Adrenal gland (tissue), 5 donors: ENCODE measurements at regions not wholly inside any gene's neighbourhood (a gene's known extent, or its start where the extent isn't known, plus 50 kb on each side); places are given as distances from the start of the nearest gene placed in this dataset.

Source experiments
- CTCF ChIP-seq, 6 experiments: fragments of 450-650 bp in 4 of 6; fragments of 200-600 bp in 2 of 6; sonication (generic) in 1 of 6; IDR thresholded peaks; 1 replicate in 5 of 6; 2 replicates in 1 of 6; pipeline versions ENCODE4 v1.5.1 to v1.8.0; 2016 to 2021; ENCODE audit warnings: antibody characterized with exemption in 6 of 6, mild to moderate bottlenecking in 2 of 6, moderate library complexity in 1 of 6
- POLR2A ChIP-seq, 2 donors: fragments of 450-650 bp; IDR thresholded peaks; one replicate each; pipeline ENCODE4 v1.6.1; 2017; ENCODE audit warnings: antibody characterized with exemption in 2 of 2, mild to moderate bottlenecking in 2 of 2, moderate library complexity in 1 of 2
- donor health status: DM: no; HTN: no; CAD: no.

DNA sequence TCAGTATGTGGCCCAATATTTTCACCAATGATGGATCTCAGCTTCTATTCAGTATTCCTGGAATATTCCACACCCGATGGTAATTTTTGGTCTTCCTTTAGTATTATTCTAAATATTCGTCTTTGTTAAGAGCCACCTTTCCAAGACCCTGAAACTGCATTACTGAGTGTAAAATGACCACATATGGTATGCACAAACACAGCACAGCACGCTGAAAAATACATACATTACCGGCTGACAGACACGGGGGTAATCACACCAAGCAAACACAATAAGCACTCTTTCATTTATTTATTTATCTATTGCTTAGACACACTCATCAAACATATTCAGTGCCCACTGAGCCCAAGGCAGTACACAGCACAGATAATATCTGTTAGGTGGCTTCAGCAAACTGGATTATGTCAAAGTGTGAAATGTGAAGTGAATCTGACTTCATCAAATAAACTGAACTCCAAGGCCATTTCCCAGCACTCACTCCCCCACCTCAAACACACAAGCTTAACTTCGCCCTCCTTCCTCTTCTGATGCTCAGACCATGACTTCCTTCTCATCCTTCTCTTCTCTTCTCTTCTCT is 1637.8 kb upstream of the C9orf72 start:
- TF ChIP-seq CTCF (IDR thresholded peaks at IDR 0.05) (no peak), POLR2A (IDR thresholded peaks at IDR 0.05) (no peak)
